ENCODE measurements at regions not wholly inside any gene's neighbourhood (a gene's known extent, or its start where the extent isn't known, plus 50 kb on each side); places are given as distances from the start of the nearest gene placed in this dataset.

GRCh38 chr2:134138115-134138514 is 115.8 kb upstream of the MGAT5 start:
- Histone ChIP-seq H3K4me1 (ENCODE audit: insufficient read depth, low read length) (peaks cover 20% of the 10 kb centered on the region; the same call in 1 of the 2 replicates), H2BK120ac (ENCODE audit: low read depth, low read length, poor library complexity, severe bottlenecking) (no peak overlapping the region), H2BK20ac (ENCODE audit: low read depth, low read length, poor library complexity, severe bottlenecking) (no peak overlapping the region), H3K23me2 (ENCODE audit: insufficient read length, low read depth, low read length, poor library complexity, severe bottlenecking) (no peaks in the 10 kb centered on the region), H3K4ac (ENCODE audit: low read depth, low read length) (no peak overlapping the region), H2AFZ (ENCODE audit: low read length) (no peak overlapping the region), H3K9me3 (ENCODE audit: control insufficient read depth, low read depth, low read length) (no peaks in the 10 kb centered on the region), H2BK5ac (ENCODE audit: insufficient read length, low read length) (no peak overlapping the region), H4K5ac (ENCODE audit: insufficient read length, low read depth, low read length) (no peak overlapping the region), H4K20me1 (ENCODE audit: control insufficient read depth, insufficient read depth, insufficient read length) (no peaks in the 10 kb centered on the region), H3K79me2 (ENCODE audit: insufficient read depth, low read length) (peaks cover 3% of the 10 kb centered on the region; the same call in 1 of the 2 replicates), H4K8ac (replicated peaks; ENCODE audit: insufficient read length, low read depth, low read length) (no peak overlapping the region), H3K27me3 (ENCODE audit: insufficient read depth, low read length) (no peaks in the 10 kb centered on the region), H3K9ac (ENCODE audit: extremely low read depth, insufficient read length, low read length) (no peak overlapping the region), H3K18ac (ENCODE audit: insufficient read length, low read depth, low read length) (no peak overlapping the region), H4K91ac (ENCODE audit: insufficient read length, low read depth, low read length) (no peak overlapping the region), H2AK5ac (ENCODE audit: insufficient read length, low read length) (no peak overlapping the region), H3T11ph (ENCODE audit: low read length) (no peak overlapping the region), H3K14ac (ENCODE audit: insufficient read depth, low read length) (no peak overlapping the region), H3K56ac (ENCODE audit: insufficient read length, low read depth, low read length) (no peak overlapping the region), H3K4me2 (ENCODE audit: insufficient read depth, insufficient read length, low read length) (no peak overlapping the region), H3K23ac (ENCODE audit: insufficient read length, low read depth, low read length) (no peak overlapping the region), H3K79me1 (ENCODE audit: insufficient read depth, low read depth, low read length, poor library complexity, severe bottlenecking) (peaks cover 2% of the 10 kb centered on the region), H2BK15ac (ENCODE audit: low read depth, low read length) (no peak overlapping the region), H3K27ac (ENCODE audit: insufficient read length, low read depth, low read length) (no peak overlapping the region), H2BK12ac (ENCODE audit: insufficient read length, low read depth, low read length) (no peak overlapping the region)
- H3K4me1 Mint-ChIP-seq = peaks cover 69% of the 10 kb centered on the region in 2 experiments
- no peaks in the 10 kb centered on the region for H3K9me3 Mint-ChIP-seq
- no peak for TF ChIP-seq CTCF (conservative IDR thresholded peaks at IDR 0.05)
- DNase-seq = no peak
- WGBS (ENCODE audit: extremely low coverage, insufficient read length, low lambda C conversion rate) = no CpG with 5 or more reads among the region's 2 CpGs
- H3K4me3 Mint-ChIP-seq = no peak overlapping the region
- no peaks in the 10 kb centered on the region for H3K27me3 Mint-ChIP-seq (ENCODE audit: low read depth)
- H3K27ac Mint-ChIP-seq = no peak overlapping the region
- no peaks in the 10 kb centered on the region; a peak in 1 of 7 replicates for H3K36me3 Mint-ChIP-seq (ENCODE audit: insufficient read depth in 1 of 3, low read depth in 3 of 3)
